GM21737 (cell line): ENCODE measurements at regions not wholly inside any gene's neighbourhood (a gene's known extent, or its start where the extent isn't known, plus 50 kb on each side); places are given as distances from the start of the nearest gene placed in this dataset.
"Not testable (repeated sequence)": the region's sequence is repeated elsewhere in the genome, so short reads cannot be mapped to it uniquely, and the experiment has no call there.

Source experiments
- ATAC-seq: cut with Tn5 transposase; IDR thresholded peaks from one replicate; pipeline ENCODE4 v1.9.1; 2021; ENCODE audit warnings: mild to moderate bottlenecking, moderate library complexity; ENCODE audit not compliant: unreplicated experiment

- no peak for ATAC-seq
These were observed 117.7 kb upstream of the SETBP1 start for GRCh38 chr18:44562986-44563385.

GRCh38 chr18:44564922-44565321 is 115.8 kb upstream of the SETBP1 start:
- no peak for ATAC-seq

- ATAC-seq, result no peak
These were observed 112.3 kb upstream of the SETBP1 start for GRCh38 chr18:44568342-44568741.

- no peak for ATAC-seq
These were observed 111.7 kb upstream of the SETBP1 start for GRCh38 chr18:44568986-44569385.

- ATAC-seq, result no peak
These were observed 111.2 kb upstream of the SETBP1 start for GRCh38 chr18:44569391-44570055.

GRCh38 chr18:44579028-44579702 is 101.5 kb upstream of the SETBP1 start:
- ATAC-seq, result no peak

- ATAC-seq, result no peak
These were observed 100.9 kb upstream of the SETBP1 start for GRCh38 chr18:44579745-44580144.

- no peak for ATAC-seq
These were observed 100.5 kb upstream of the SETBP1 start for GRCh38 chr18:44580159-44580558.

- not testable (repeated sequence) for ATAC-seq
These were observed 99.9 kb upstream of the SETBP1 start for GRCh38 chr18:44580782-44581181.

GRCh38 chr18:44582456-44582855 is 98.2 kb upstream of the SETBP1 start:
- ATAC-seq, result no peak

- ATAC-seq, result no peak
These were observed 95.8 kb upstream of the SETBP1 start for GRCh38 chr18:44584900-44585299.

- ATAC-seq, result no peak
These were observed 93.7 kb upstream of the SETBP1 start for GRCh38 chr18:44586782-44587524.

- no peak for ATAC-seq
These were observed 92.2 kb upstream of the SETBP1 start for GRCh38 chr18:44588508-44588907.

GRCh38 chr18:44589693-44590355 is 90.9 kb upstream of the SETBP1 start:
- ATAC-seq, result no peak

GRCh38 chr18:44590956-44591670 is 89.6 kb upstream of the SETBP1 start:
- no peak for ATAC-seq

GRCh38 chr18:44592639-44593038 is 88.0 kb upstream of the SETBP1 start:
- no peak for ATAC-seq

- ATAC-seq, result no peak
These were observed 85.8 kb upstream of the SETBP1 start for GRCh38 chr18:44594799-44595467.

- no peak for ATAC-seq
These were observed 82.9 kb upstream of the SETBP1 start for GRCh38 chr18:44597797-44598196.

- no peak for ATAC-seq
These were observed 82.2 kb upstream of the SETBP1 start for GRCh38 chr18:44598514-44598913.

GRCh38 chr18:44599412-44599811 is 81.3 kb upstream of the SETBP1 start:
- no peak for ATAC-seq
